ENCODE measurements at regions not wholly inside any gene's neighbourhood (a gene's known extent, or its start where the extent isn't known, plus 50 kb on each side); places are given as distances from the start of the nearest gene placed in this dataset.
"Not testable (repeated sequence)": the region's sequence is repeated elsewhere in the genome, so short reads cannot be mapped to it uniquely, and the experiment has no call there.

DNA sequence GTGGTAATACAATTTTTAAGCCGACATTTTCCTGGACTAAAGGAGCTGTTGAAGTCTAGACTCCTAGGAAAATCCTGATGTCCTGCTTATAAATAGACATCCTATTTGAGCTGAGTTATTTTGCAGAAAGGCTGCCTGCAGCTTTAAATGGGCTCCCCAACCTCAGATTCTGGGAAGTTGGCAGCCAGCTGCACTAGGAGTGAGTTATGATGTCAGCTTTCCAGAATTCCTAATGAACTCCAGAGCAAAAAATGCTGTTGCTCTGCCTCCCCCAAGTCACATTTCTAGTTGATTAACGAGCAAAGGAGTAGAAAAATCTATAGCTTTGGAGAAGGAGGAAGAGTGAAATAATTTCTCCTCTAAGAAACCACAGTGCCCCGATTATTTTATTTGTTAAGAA, 346.3 kb upstream of the SULF2 start:
- Histone ChIP-seq H3K36me3 (ENCODE audit: control insufficient read depth in 1 of 2, insufficient read depth in 2 of 2, low read length in 2 of 2) (no peaks in the 10 kb centered on the region), H3K27ac (ENCODE audit: low read depth, low read length) (no peak overlapping the region), H3K4me3 (ENCODE audit: low read depth in 1 of 2, low read length in 2 of 2) (no peak overlapping the region), H3K4me1 (ENCODE audit: control insufficient read depth in 1 of 2, insufficient read depth in 2 of 2, low read length in 2 of 2) (no peaks in the 10 kb centered on the region), H3K9me3 (ENCODE audit: control insufficient read depth in 1 of 2, low read length in 2 of 2) (peaks cover 0 to 6% of the 10 kb centered on the region in 2 donors), H3K27me3 (ENCODE audit: control insufficient read depth in 1 of 2, insufficient read depth in 2 of 2, low read length in 2 of 2) (no peaks in the 10 kb centered on the region), H3K9ac (ENCODE audit: low read depth in 1 of 2, low read length in 2 of 2) (no peak overlapping the region)

DNA sequence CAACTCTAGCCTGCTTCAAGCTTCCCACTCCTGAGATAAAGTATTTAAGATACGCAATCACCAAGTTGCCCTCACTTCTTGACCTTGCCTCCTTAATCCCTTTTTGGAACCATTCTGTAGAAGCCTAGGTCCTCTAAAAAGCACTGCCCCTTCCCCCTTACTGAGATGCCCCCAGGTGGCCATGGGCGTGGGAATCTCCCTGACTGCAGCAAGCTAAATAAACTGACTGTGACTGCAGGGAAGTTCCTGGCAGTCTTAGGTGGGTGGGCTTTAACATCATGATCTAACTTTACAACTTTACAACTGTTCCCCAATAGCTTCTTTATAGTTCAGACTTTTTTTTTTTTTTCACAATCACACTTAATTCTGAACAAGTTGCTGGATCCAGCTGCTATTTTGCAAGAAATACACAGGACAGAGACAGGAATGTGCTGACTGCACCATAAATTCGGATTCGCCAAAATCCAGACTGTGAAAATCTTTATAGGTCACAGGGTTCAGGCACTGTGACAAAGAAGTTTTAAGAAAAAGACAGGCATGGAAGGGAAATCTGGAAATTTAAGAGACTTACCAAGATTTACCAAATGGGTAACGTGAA, 344.2 kb upstream of the SULF2 start:
- Histone ChIP-seq H3K9ac (ENCODE audit: low read depth in 1 of 2, low read length in 2 of 2) (no peak overlapping the region), H3K27me3 (ENCODE audit: control insufficient read depth in 1 of 2, insufficient read depth in 2 of 2, low read length in 2 of 2) (no peaks in the 10 kb centered on the region), H3K27ac (ENCODE audit: low read depth, low read length) (no peak overlapping the region), H3K9me3 (ENCODE audit: control insufficient read depth in 1 of 2, low read length in 2 of 2) (peaks cover 0 to 6% of the 10 kb centered on the region in 2 donors), H3K4me1 (ENCODE audit: control insufficient read depth in 1 of 2, insufficient read depth in 2 of 2, low read length in 2 of 2) (no peaks in the 10 kb centered on the region), H3K36me3 (ENCODE audit: control insufficient read depth in 1 of 2, insufficient read depth in 2 of 2, low read length in 2 of 2) (no peaks in the 10 kb centered on the region), H3K4me3 (ENCODE audit: low read depth in 1 of 2, low read length in 2 of 2) (no peak overlapping the region)

DNA sequence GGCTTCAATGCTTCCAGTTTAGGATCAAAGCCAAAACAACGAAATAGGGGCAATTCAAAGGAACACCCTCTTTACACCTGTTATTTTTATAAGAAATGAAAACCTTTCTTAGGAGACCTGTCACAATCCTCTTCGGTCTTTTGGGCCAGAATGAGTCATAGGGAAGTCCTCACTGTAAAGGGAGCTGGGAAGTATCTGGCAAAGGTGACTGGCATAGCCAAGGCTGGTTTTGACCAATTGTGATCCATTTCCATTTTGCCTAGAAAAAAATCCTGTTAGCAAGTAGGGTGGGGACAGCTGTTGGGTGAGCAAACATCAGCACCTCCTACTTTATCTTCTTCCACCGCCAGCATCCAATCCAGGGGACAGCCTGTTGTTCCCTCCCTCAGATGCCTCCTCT, 343.2 kb upstream of the SULF2 start:
- H3K9me3 ChIP-seq (ENCODE audit: control insufficient read depth in 1 of 2, low read length in 2 of 2) = peaks cover 0 to 6% of the 10 kb centered on the region in 2 donors
- no peaks in the 10 kb centered on the region for H3K27me3 ChIP-seq (ENCODE audit: control insufficient read depth in 1 of 2, insufficient read depth in 2 of 2, low read length in 2 of 2)
- no peaks in the 10 kb centered on the region for H3K4me1 ChIP-seq (ENCODE audit: control insufficient read depth in 1 of 2, insufficient read depth in 2 of 2, low read length in 2 of 2)
- no peak overlapping the region for H3K4me3 ChIP-seq (ENCODE audit: low read depth in 1 of 2, low read length in 2 of 2)
- H3K9ac ChIP-seq (ENCODE audit: low read depth in 1 of 2, low read length in 2 of 2) = no peak overlapping the region
- no peak overlapping the region for H3K27ac ChIP-seq (ENCODE audit: low read depth, low read length)
- no peaks in the 10 kb centered on the region for H3K36me3 ChIP-seq (ENCODE audit: control insufficient read depth in 1 of 2, insufficient read depth in 2 of 2, low read length in 2 of 2)

DNA sequence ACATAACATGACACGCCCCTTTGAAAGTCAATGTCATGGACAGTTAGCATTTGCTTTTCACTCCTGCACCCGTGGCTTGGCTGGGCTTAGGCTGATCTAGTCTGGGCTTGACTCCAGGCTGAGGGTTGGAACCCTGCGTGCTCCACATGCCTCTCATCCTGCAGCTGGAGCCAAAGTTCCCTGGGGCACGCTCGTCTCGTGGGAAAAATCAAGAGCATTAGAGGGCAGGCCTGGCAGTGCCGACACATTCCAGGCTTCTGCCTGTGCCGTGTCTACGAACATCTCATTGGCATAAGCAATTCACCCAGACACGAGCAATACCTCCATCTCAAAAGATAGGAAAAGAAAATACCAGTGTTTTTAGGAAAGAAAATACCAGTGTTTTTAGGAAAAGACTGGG, 342.7 kb upstream of the SULF2 start:
- H3K36me3 ChIP-seq (ENCODE audit: control insufficient read depth in 1 of 2, insufficient read depth in 2 of 2, low read length in 2 of 2); H3K27ac ChIP-seq (ENCODE audit: low read depth, low read length); H3K27me3 ChIP-seq (ENCODE audit: control insufficient read depth in 1 of 2, insufficient read depth in 2 of 2, low read length in 2 of 2); H3K9me3 ChIP-seq (ENCODE audit: control insufficient read depth in 1 of 2, low read length in 2 of 2); H3K9ac ChIP-seq (ENCODE audit: low read depth in 1 of 2, low read length in 2 of 2); H3K4me1 ChIP-seq (ENCODE audit: control insufficient read depth in 1 of 2, insufficient read depth in 2 of 2, low read length in 2 of 2); H3K4me3 ChIP-seq (ENCODE audit: low read depth in 1 of 2, low read length in 2 of 2): not testable (repeated sequence)

DNA sequence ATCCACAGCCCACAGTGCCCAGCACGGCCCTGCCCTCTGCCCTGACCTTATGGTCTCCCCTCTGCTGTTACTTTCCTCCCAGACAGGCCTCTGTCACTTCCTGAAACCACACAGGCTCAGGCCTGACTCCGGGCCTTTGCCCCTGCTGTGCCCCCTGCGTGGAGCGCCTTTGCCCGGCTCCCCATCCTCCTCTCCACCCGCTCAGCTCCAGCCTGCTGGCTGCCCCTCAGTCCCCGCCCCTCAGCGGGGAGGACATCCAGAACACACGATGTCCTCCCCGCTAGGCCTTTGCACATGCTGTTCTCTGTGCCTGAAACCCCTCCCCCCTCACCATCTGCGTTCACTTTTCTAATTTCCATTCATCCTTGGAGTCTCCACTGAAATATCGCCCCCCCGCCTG, 341.9 kb upstream of the SULF2 start:
- H3K9ac ChIP-seq (ENCODE audit: low read depth in 1 of 2, low read length in 2 of 2); H3K27ac ChIP-seq (ENCODE audit: low read depth, low read length); H3K27me3 ChIP-seq (ENCODE audit: control insufficient read depth in 1 of 2, insufficient read depth in 2 of 2, low read length in 2 of 2); H3K4me3 ChIP-seq (ENCODE audit: low read depth in 1 of 2, low read length in 2 of 2); H3K4me1 ChIP-seq (ENCODE audit: control insufficient read depth in 1 of 2, insufficient read depth in 2 of 2, low read length in 2 of 2); H3K36me3 ChIP-seq (ENCODE audit: control insufficient read depth in 1 of 2, insufficient read depth in 2 of 2, low read length in 2 of 2); H3K9me3 ChIP-seq (ENCODE audit: control insufficient read depth in 1 of 2, low read length in 2 of 2): not testable (repeated sequence)

DNA sequence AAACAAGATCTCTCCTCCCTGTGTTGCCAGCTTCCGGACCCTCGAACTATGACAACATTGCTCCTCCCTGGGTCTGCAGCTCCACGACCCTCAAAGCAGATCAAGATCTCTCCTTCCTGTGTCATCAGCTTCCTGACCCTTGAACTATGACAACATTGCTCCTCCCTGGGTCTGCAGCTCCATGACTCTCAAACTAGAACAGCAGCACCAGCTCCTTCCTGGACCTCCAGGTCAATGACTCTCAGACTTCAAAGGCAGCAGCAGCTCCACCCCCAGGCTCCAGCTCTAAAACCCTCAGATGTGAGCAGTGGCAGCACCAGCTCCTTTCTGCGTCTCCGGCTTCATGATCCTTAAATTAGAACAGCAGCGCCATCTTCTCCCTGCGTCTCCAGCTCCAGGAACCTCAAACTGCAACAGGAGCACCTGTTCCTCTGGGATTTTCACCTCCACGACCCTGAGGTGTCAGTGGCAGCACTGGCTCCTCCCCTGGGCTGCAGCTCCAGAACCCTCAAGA, 341.0 kb upstream of the SULF2 start:
- Histone ChIP-seq H3K9ac (ENCODE audit: low read depth in 1 of 2, low read length in 2 of 2) (no peak overlapping the region), H3K27ac (ENCODE audit: low read depth, low read length) (no peak overlapping the region), H3K4me3 (ENCODE audit: low read depth in 1 of 2, low read length in 2 of 2) (no peak overlapping the region), H3K36me3 (ENCODE audit: control insufficient read depth in 1 of 2, insufficient read depth in 2 of 2, low read length in 2 of 2) (no peaks in the 10 kb centered on the region), H3K4me1 (ENCODE audit: control insufficient read depth in 1 of 2, insufficient read depth in 2 of 2, low read length in 2 of 2) (no peaks in the 10 kb centered on the region), H3K27me3 (ENCODE audit: control insufficient read depth in 1 of 2, insufficient read depth in 2 of 2, low read length in 2 of 2) (no peaks in the 10 kb centered on the region), H3K9me3 (ENCODE audit: control insufficient read depth in 1 of 2, low read length in 2 of 2) (no peaks in the 10 kb centered on the region)

DNA sequence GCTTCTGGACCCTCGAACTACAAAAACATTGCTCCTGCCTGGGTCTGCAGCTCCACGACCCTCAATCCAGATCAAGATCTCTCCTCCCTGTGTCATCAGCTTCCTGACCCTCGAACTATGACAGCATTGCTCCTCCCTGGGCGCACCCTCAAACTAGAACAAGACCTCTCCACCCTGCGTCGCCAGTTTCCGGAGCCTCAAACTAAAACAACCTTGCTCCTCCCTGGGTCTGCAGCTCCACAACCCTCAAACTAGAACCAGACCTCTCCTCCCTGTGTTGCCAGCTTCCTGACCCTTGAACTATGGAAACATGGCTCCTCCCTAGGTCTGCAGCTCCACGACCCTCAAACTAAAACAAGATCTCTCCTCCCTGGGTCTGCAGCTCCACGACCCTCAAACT, 339.7 kb upstream of the SULF2 start:
- Histone ChIP-seq H3K9ac (ENCODE audit: low read depth in 1 of 2, low read length in 2 of 2) (no peak overlapping the region), H3K36me3 (ENCODE audit: control insufficient read depth in 1 of 2, insufficient read depth in 2 of 2, low read length in 2 of 2) (no peaks in the 10 kb centered on the region), H3K9me3 (ENCODE audit: control insufficient read depth in 1 of 2, low read length in 2 of 2) (no peaks in the 10 kb centered on the region), H3K4me3 (ENCODE audit: low read depth in 1 of 2, low read length in 2 of 2) (no peak overlapping the region), H3K4me1 (ENCODE audit: control insufficient read depth in 1 of 2, insufficient read depth in 2 of 2, low read length in 2 of 2) (no peaks in the 10 kb centered on the region), H3K27me3 (ENCODE audit: control insufficient read depth in 1 of 2, insufficient read depth in 2 of 2, low read length in 2 of 2) (no peaks in the 10 kb centered on the region), H3K27ac (ENCODE audit: low read depth, low read length) (no peak overlapping the region)

DNA sequence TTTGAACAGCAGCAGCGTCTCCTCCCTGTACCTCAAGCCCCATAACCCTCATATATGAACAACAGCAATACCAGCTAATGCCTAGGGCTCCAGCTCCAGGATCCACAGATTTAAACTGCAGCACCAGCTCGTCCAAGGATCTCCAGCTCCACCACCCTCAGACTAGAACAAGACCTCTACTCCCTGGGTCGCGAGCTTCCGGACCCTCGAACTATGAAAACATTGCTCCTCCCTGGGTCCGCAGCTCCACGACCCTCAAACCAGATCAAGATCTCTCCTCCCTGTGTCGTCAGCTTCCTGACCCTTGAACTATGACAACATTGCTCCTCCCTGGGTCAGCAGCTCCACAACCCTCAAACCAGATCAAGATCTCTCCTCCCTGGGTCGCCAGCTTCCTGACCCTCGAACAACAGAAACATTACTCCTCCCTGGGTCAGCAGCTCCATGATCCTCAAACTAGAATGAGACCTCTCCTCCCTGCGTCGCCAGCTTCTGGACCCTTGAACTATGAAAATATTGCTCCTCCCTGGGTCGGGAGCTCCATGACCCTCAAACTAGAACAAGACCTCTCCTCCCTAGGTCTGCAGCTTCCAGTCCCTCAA, 339.0 kb upstream of the SULF2 start:
- Histone ChIP-seq H3K36me3 (ENCODE audit: control insufficient read depth in 1 of 2, insufficient read depth in 2 of 2, low read length in 2 of 2) (no peaks in the 10 kb centered on the region), H3K9me3 (ENCODE audit: control insufficient read depth in 1 of 2, low read length in 2 of 2) (no peaks in the 10 kb centered on the region), H3K4me3 (ENCODE audit: low read depth in 1 of 2, low read length in 2 of 2) (no peak overlapping the region), H3K27ac (ENCODE audit: low read depth, low read length) (no peak overlapping the region), H3K27me3 (ENCODE audit: control insufficient read depth in 1 of 2, insufficient read depth in 2 of 2, low read length in 2 of 2) (no peaks in the 10 kb centered on the region), H3K9ac (ENCODE audit: low read depth in 1 of 2, low read length in 2 of 2) (no peak overlapping the region), H3K4me1 (ENCODE audit: control insufficient read depth in 1 of 2, insufficient read depth in 2 of 2, low read length in 2 of 2) (no peaks in the 10 kb centered on the region)

DNA sequence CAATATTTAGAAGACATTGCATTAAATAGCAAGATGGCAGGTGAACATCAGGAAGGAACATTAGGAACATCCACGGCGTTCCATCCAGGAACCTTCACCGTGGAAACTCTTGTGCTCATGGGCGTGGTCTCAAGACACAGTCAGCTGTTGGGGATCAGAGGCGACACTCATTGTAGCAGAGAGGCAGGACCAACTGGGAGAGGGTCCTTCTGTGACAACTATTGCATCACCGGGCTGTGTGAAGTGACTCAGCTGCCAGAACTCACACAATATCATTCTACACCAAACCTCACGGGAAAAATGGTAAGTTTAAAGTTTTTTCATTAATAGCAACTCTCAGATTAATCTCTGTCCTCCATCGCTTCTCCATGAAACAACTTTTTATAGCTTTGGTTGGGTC, 334.8 kb upstream of the SULF2 start:
- H3K36me3 ChIP-seq (ENCODE audit: control insufficient read depth in 1 of 2, insufficient read depth in 2 of 2, low read length in 2 of 2) = no peaks in the 10 kb centered on the region
- no peaks in the 10 kb centered on the region for H3K9me3 ChIP-seq (ENCODE audit: control insufficient read depth in 1 of 2, low read length in 2 of 2)
- no peak overlapping the region for H3K9ac ChIP-seq (ENCODE audit: low read depth in 1 of 2, low read length in 2 of 2)
- no peak overlapping the region for H3K4me3 ChIP-seq (ENCODE audit: low read depth in 1 of 2, low read length in 2 of 2)
- no peaks in the 10 kb centered on the region for H3K4me1 ChIP-seq (ENCODE audit: control insufficient read depth in 1 of 2, insufficient read depth in 2 of 2, low read length in 2 of 2)
- no peak overlapping the region for H3K27ac ChIP-seq (ENCODE audit: low read depth, low read length)
- H3K27me3 ChIP-seq (ENCODE audit: control insufficient read depth in 1 of 2, insufficient read depth in 2 of 2, low read length in 2 of 2) = no peaks in the 10 kb centered on the region

DNA sequence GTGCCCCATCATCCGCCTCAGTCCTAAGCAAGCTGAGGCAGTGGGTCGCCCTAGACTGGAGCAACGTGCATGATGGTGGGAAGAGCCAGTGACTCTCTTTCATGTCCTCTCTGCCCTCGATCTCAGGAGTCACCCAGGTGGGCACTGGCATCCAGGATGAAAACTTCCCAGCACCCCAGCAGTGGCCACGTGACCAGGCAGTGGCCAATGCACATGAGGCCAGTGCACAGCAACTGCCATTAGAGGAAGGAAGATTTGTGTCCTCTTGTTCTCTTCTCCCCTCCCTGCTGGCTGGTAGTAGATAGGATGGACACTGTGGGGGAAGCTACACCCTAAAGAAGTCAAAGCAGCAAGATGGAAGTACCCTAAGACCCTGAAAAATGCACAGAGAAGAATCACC, 334.1 kb upstream of the SULF2 start:
- H3K27ac ChIP-seq (ENCODE audit: low read depth, low read length); H3K27me3 ChIP-seq (ENCODE audit: control insufficient read depth in 1 of 2, insufficient read depth in 2 of 2, low read length in 2 of 2); H3K36me3 ChIP-seq (ENCODE audit: control insufficient read depth in 1 of 2, insufficient read depth in 2 of 2, low read length in 2 of 2); H3K4me3 ChIP-seq (ENCODE audit: low read depth in 1 of 2, low read length in 2 of 2); H3K9ac ChIP-seq (ENCODE audit: low read depth in 1 of 2, low read length in 2 of 2); H3K9me3 ChIP-seq (ENCODE audit: control insufficient read depth in 1 of 2, low read length in 2 of 2); H3K4me1 ChIP-seq (ENCODE audit: control insufficient read depth in 1 of 2, insufficient read depth in 2 of 2, low read length in 2 of 2): not testable (repeated sequence)
